HCT116 (cell line): ENCODE measurements at regions not wholly inside any gene's neighbourhood (a gene's known extent, or its start where the extent isn't known, plus 50 kb on each side); places are given as distances from the start of the nearest gene placed in this dataset.

Experiments
- ATAC-seq: fragments of 200-7000 bp; cut with Tn5 transposase; 2 replicates; pipeline ENCODE4 v1.9.1; 2020; ENCODE audit warnings: mild to moderate bottlenecking, moderate library complexity
- BruUV-seq: library from RNA; stranded (reverse); fragments of 400-500 nt; replicated peaks from 2 replicates; lab custom pipeline; 2021; lab: Mats Ljungman, UMichigan
- CTCF ChIA-PET: fragments of 300-600 bp; sonication (Branson Sonifier 250); formaldehyde crosslinking; loops from one replicate; lab custom pipeline; 2021; ENCODE audit warnings: antibody characterized with exemption; lab: Charles Lee
- POLR2A ChIA-PET: fragments of 300-600, 350-600 bp; sonication (Branson Sonifier 250); formaldehyde crosslinking; loops from one replicate; lab custom pipeline; 2021; ENCODE audit warnings: antibody characterized with exemption; lab: Charles Lee
- RAD21 ChIA-PET, 2 experiments: fragments of 300-600 bp; sonication (Branson Sonifier 250); formaldehyde crosslinking; loops; one replicate each; lab custom pipeline; 2023; ENCODE audit warnings: low total read pairs in 2 of 2; ENCODE audit not compliant: uncharacterized antibody in 2 of 2, unreplicated experiment in 2 of 2, low non-redundant PET in 1 of 2; lab: Charles Lee
- DNase-seq: peaks from one replicate; pipeline ENCODE4 v3.0.0-alpha.2; 2010; ENCODE audit warnings: low read depth, low spot score
- H2AFZ ChIP-seq: fragments of 200-600 bp; shearing (Covaris generic), sonication (generic); 2 replicates; pipeline ENCODE4 v1.6.1; 2017; ENCODE audit warnings: low read depth, mixed run types, mixed read lengths, antibody characterized with exemption, low read length; ENCODE audit not compliant: poor library complexity, severe bottlenecking
- H3K27ac ChIP-seq: 2 replicates; pipeline ENCODE4 v1.5.1; 2012; ENCODE audit warnings: low read depth, low read length
- H3K27me3 ChIP-seq: fragments of 200-600 bp; sonication (generic); 2 replicates; pipeline ENCODE4 v1.6.1; 2016; ENCODE audit warnings: mixed run types, low read length, mixed read lengths; ENCODE audit not compliant: insufficient read depth
- H3K36me3 ChIP-seq, 2 experiments: fragments of 200-500 bp in 1 of 2; fragments of 200-600 bp in 1 of 2; sonication (Bioruptor generic) in 1 of 2; sonication (generic) in 1 of 2; 2 replicates each; pipeline versions ENCODE4 v1.5.1 to v1.6.1; 2014 to 2016; ENCODE audit warnings: low read length in 2 of 2, inconsistent platforms in 1 of 2, mixed read lengths in 1 of 2, mixed run types in 1 of 2; ENCODE audit not compliant: insufficient read depth in 2 of 2, control insufficient read depth in 1 of 2
- H3K4me1 ChIP-seq, 2 experiments: fragments of 200-600 bp in 1 of 2; sonication (generic) in 1 of 2; 2 replicates each; pipeline versions ENCODE4 v1.5.1 to v1.6.1; 2012 to 2017; ENCODE audit warnings: low read length in 2 of 2, inconsistent platforms in 1 of 2, mild to moderate bottlenecking in 1 of 2, mixed read lengths in 1 of 2, mixed run types in 1 of 2, moderate library complexity in 1 of 2; ENCODE audit not compliant: insufficient read depth in 2 of 2, control insufficient read depth in 1 of 2
- H3K4me2 ChIP-seq: fragments of 200-600 bp; sonication (generic); 2 replicates; pipeline ENCODE4 v1.6.1; 2017; ENCODE audit warnings: mixed run types, low read length, mixed read lengths
- H3K4me3 ChIP-seq, 2 experiments: fragments of 200-600 bp in 1 of 2; sonication (generic) in 1 of 2; replicated peaks in 1 of 2; 2 replicates each; pipeline ENCODE4 v1.5.1; 2011 to 2016; ENCODE audit warnings: low read length in 2 of 2, control low read depth in 1 of 2, low read depth in 1 of 2, mild to moderate bottlenecking in 1 of 2, mixed read lengths in 1 of 2, mixed run types in 1 of 2
- H3K79me2 ChIP-seq: fragments of 200-600 bp; sonication (generic); 2 replicates; pipeline ENCODE4 v1.6.1; 2017; ENCODE audit warnings: mild to moderate bottlenecking, mixed run types, low read length, moderate library complexity, mixed read lengths; ENCODE audit not compliant: insufficient read depth
- H3K9ac ChIP-seq: fragments of 200-600 bp; sonication (generic); 2 replicates; pipeline ENCODE4 v1.6.1; 2016; ENCODE audit warnings: low read length, mixed read lengths
- H3K9me2 ChIP-seq: fragments of 200-600 bp; sonication (generic), shearing (Covaris generic); 2 replicates; pipeline ENCODE4 v1.6.1; 2017; ENCODE audit warnings: mixed run types, mild to moderate bottlenecking, moderate library complexity; ENCODE audit not compliant: insufficient read depth
- H3K9me3 ChIP-seq, 2 experiments: fragments of 200-500 bp in 1 of 2; fragments of 200-600 bp in 1 of 2; sonication (Bioruptor generic) in 1 of 2; sonication (generic) in 1 of 2; 2 replicates each; pipeline ENCODE4 v1.6.1; 2014 to 2017; ENCODE audit warnings: low read length in 2 of 2, mixed read lengths in 2 of 2, inconsistent platforms in 1 of 2, low read depth in 1 of 2, mild to moderate bottlenecking in 1 of 2, mixed run types in 1 of 2, moderate library complexity in 1 of 2; ENCODE audit not compliant: control insufficient read depth in 1 of 2, insufficient read depth in 1 of 2
- H4K20me1 ChIP-seq: fragments of 200-600 bp; sonication (generic), shearing (Covaris generic); 2 replicates; pipeline ENCODE4 v1.6.1; 2017; ENCODE audit warnings: mixed run types, mild to moderate bottlenecking, moderate library complexity; ENCODE audit not compliant: insufficient read depth
- CBX3 ChIP-seq: IDR thresholded peaks from 2 replicates; pipeline ENCODE4 v1.6.1; 2012; ENCODE audit warnings: low read depth
- CEBPB ChIP-seq: IDR thresholded peaks from 2 replicates; pipeline ENCODE4 v1.6.1; 2012; ENCODE audit warnings: low read depth
- CTCF ChIP-seq, 3 experiments: fragments of 200-600 bp in 1 of 3; sonication (generic) in 1 of 3; IDR thresholded peaks in 2 of 3; conservative IDR thresholded peaks in 1 of 3; 2 replicates each; pipeline ENCODE4 v1.5.1; 2012 to 2017; ENCODE audit warnings: low read depth in 2 of 3, low read length in 2 of 3, antibody characterized with exemption in 1 of 3, borderline replicate concordance in 1 of 3, control low read depth in 1 of 3, mild to moderate bottlenecking in 1 of 3, mixed read lengths in 1 of 3, mixed run types in 1 of 3, moderate library complexity in 1 of 3; ENCODE audit not compliant: insufficient read depth in 1 of 3
- EGR1 ChIP-seq: IDR thresholded peaks from 2 replicates; pipeline ENCODE4 v1.6.1; 2012; ENCODE audit warnings: low read depth
- ELF1 ChIP-seq: IDR thresholded peaks from 2 replicates; pipeline ENCODE4 v1.6.1; 2012; ENCODE audit warnings: low read depth, borderline replicate concordance
- EZH2 ChIP-seq: fragments of 200-600 bp; sonication (generic); IDR thresholded peaks from 2 replicates; pipeline ENCODE4 v1.6.1; 2017; ENCODE audit warnings: antibody characterized with exemption, mixed run types
- FOSL1 ChIP-seq: IDR thresholded peaks from 2 replicates; pipeline ENCODE4 v1.6.1; 2012; ENCODE audit warnings: low read depth
- MAX ChIP-seq: IDR thresholded peaks from 2 replicates; pipeline ENCODE4 v1.6.1; 2012
- POLR2A ChIP-seq: IDR thresholded peaks from 2 replicates; pipeline ENCODE4 v1.7.0; 2011; ENCODE audit warnings: borderline replicate concordance; ENCODE audit not compliant: insufficient read depth, insufficient read length; ENCODE audit errors: extremely low read depth
- POLR2AphosphoS5 ChIP-seq: IDR thresholded peaks from 2 replicates; pipeline ENCODE4 v1.6.1; 2011; ENCODE audit warnings: mild to moderate bottlenecking, low read depth, low read length, moderate library complexity
- RAD21 ChIP-seq: IDR thresholded peaks from 2 replicates; pipeline ENCODE4 v1.6.1; 2012; ENCODE audit warnings: low read depth, mild to moderate bottlenecking
- SP1 ChIP-seq: IDR thresholded peaks from 2 replicates; pipeline ENCODE4 v1.6.1; 2012; ENCODE audit warnings: low read depth
- SRF ChIP-seq: IDR thresholded peaks from 2 replicates; pipeline ENCODE4 v1.6.1; 2012; ENCODE audit warnings: low read depth
- TCF7L2 ChIP-seq: IDR thresholded peaks from 2 replicates; pipeline ENCODE4 v1.7.0; 2011; ENCODE audit warnings: borderline replicate concordance, inconsistent platforms; ENCODE audit not compliant: insufficient read depth, insufficient read length; ENCODE audit errors: extremely low read depth
- YY1 ChIP-seq: IDR thresholded peaks from 2 replicates; pipeline ENCODE4 v1.6.1; 2011; ENCODE audit warnings: low read length, low read depth, moderate library complexity, mild to moderate bottlenecking; ENCODE audit not compliant: insufficient replicate concordance; ENCODE audit errors: extremely low read depth
- ZFX ChIP-seq: fragments of 450-650 bp; IDR thresholded peaks from 2 replicates; pipeline ENCODE4 v1.6.1; 2017
- intact Hi-C: fragments of 100-400 bp; cut with micrococcal nuclease; formaldehyde crosslinking; loops from 2 replicates; pipeline ENCODE4 v1.10.0; 2022
- TF ChIP-seq, protein P1 (sequence below): IDR thresholded peaks from 2 replicates; pipeline ENCODE4 v1.6.1; 2012; ENCODE audit warnings: low read depth

DNA sequence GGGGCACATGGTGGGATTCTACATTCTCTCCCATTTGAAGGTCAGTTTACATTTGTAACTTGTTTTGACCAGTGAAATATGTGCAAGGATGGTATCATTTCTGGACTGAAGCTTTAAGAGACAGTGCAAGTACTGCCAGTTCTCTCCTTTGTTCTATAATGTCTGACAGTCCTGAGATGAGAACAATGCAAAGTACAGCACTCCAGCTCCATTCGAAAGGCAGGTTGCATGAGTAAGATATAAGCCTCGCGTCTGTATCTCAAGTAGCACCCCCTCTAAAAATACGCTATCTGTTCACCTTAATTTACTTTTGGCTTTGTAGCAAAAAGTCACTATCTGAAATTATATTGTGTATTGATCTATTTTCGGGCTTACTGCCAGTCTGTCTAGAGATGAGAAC lies 1122.2 kb upstream of the TMEM132C start (continued):
- no peak for TF ChIP-seq TCF7L2
- no peak for TF ChIP-seq CTCF (IDR thresholded peaks at IDR 0.05 in 2 of 3, conservative IDR thresholded peaks at IDR 0.05 in 1 of 3; ENCODE audit: borderline replicate concordance in 1 of 3, insufficient read depth in 1 of 3, low read depth in 2 of 3, low read length in 2 of 3)
- no peak for TF ChIP-seq POLR2AphosphoS5

- TSS peak; percentile 56 for BruUV-seq
- CTCF ChIA-PET: no interaction called here
- no peak overlapping the region for H2AFZ ChIP-seq
- TF ChIP-seq EGR1 (no peak), YY1 (no peak), ZFX (no peak), RAD21 (no peak), MAX (no peak), POLR2A (no peak), SP1 (no peak), FOSL1 (no peak), CBX3 (no peak), CEBPB (no peak), ELF1 (no peak), POLR2AphosphoS5 (no peak), SRF (no peak), TCF7L2 (no peak), CTCF (IDR thresholded peaks at IDR 0.05 in 2 of 3, conservative IDR thresholded peaks at IDR 0.05 in 1 of 3; ENCODE audit: borderline replicate concordance in 1 of 3, insufficient read depth in 1 of 3, low read depth in 2 of 3, low read length in 2 of 3) (no peak), EZH2 (no peak)
- TF ChIP-seq, protein P1, sequence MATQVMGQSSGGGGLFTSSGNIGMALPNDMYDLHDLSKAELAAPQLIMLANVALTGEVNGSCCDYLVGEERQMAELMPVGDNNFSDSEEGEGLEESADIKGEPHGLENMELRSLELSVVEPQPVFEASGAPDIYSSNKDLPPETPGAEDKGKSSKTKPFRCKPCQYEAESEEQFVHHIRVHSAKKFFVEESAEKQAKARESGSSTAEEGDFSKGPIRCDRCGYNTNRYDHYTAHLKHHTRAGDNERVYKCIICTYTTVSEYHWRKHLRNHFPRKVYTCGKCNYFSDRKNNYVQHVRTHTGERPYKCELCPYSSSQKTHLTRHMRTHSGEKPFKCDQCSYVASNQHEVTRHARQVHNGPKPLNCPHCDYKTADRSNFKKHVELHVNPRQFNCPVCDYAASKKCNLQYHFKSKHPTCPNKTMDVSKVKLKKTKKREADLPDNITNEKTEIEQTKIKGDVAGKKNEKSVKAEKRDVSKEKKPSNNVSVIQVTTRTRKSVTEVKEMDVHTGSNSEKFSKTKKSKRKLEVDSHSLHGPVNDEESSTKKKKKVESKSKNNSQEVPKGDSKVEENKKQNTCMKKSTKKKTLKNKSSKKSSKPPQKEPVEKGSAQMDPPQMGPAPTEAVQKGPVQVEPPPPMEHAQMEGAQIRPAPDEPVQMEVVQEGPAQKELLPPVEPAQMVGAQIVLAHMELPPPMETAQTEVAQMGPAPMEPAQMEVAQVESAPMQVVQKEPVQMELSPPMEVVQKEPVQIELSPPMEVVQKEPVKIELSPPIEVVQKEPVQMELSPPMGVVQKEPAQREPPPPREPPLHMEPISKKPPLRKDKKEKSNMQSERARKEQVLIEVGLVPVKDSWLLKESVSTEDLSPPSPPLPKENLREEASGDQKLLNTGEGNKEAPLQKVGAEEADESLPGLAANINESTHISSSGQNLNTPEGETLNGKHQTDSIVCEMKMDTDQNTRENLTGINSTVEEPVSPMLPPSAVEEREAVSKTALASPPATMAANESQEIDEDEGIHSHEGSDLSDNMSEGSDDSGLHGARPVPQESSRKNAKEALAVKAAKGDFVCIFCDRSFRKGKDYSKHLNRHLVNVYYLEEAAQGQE: no peak
These were observed 1121.6 kb upstream of the TMEM132C start for GRCh38 chr12:127145241-127145928.

More at GRCh38 chr12:127145241-127145928, 1121.6 kb upstream of the TMEM132C start:
- ATAC-seq: no peak
- Histone ChIP-seq H3K4me2 (peak overlapping the region; percentile 80), H3K79me2 (peaks cover 14% of the 10 kb centered on the region), H3K4me3 (peak overlapping the region; percentile 24 to 63; a peak in 2 of 4 replicates), H3K36me3 (no peaks in the 10 kb centered on the region), H3K4me1 (peaks cover 0 to 10% of the 10 kb centered on the region in 2 experiments; a peak in 1 of 4 replicates), H3K27ac (no peak overlapping the region), H4K20me1 (0 out of 2 replicates have a peak, but pooled peaks cover 4% of the 10 kb centered on the region), H3K9me2 (peaks cover 3% of the 10 kb centered on the region; the same call in 1 of the 2 replicates), H3K27me3 (no peaks in the 10 kb centered on the region), H3K9me3 (no peaks in the 10 kb centered on the region), H3K9ac (peak overlapping the region; percentile 77)
- intact Hi-C loops: no loop called here
- POLR2A ChIA-PET: no interaction called here
- RAD21 ChIA-PET: no interaction called here
- no peak for DNase-seq
